SK-N-SH (cell line): ENCODE measurements at regions not wholly inside any gene's neighbourhood (a gene's known extent, or its start where the extent isn't known, plus 50 kb on each side); places are given as distances from the start of the nearest gene placed in this dataset.

Experiments used
- CTCF ChIP-seq: fragments of 200-600 bp; sonication (generic); IDR thresholded peaks from 2 replicates; pipeline ENCODE4 v1.6.1; 2017; ENCODE audit warnings: antibody characterized with exemption, mild to moderate bottlenecking, moderate library complexity
- EZH2phosphoT487 ChIP-seq: fragments of 200-600 bp; sonication (generic); IDR thresholded peaks from 2 replicates; pipeline ENCODE4 v1.6.1; 2017; ENCODE audit warnings: low read depth, mixed run types, mild to moderate bottlenecking, antibody characterized with exemption, moderate library complexity, borderline replicate concordance
- NFIC ChIP-seq: IDR thresholded peaks from 2 replicates; pipeline ENCODE4 v1.4.0; 2012; ENCODE audit warnings: borderline replicate concordance
- SIN3A ChIP-seq: IDR thresholded peaks from 2 replicates; pipeline ENCODE4 v1.6.1; 2012; ENCODE audit warnings: low read depth, mild to moderate bottlenecking, low read length, moderate library complexity, borderline replicate concordance
- TAF1 ChIP-seq: IDR thresholded peaks from 2 replicates; pipeline ENCODE4 v1.6.1; 2012; ENCODE audit warnings: low read depth, mild to moderate bottlenecking, low read length, moderate library complexity, borderline replicate concordance
- USF1 ChIP-seq: IDR thresholded peaks from 2 replicates; pipeline ENCODE4 v1.4.0; 2012; ENCODE audit warnings: low read depth, borderline replicate concordance

- no peak for TF ChIP-seq NFIC
- TF ChIP-seq USF1 = no peak
- no peak for TF ChIP-seq CTCF
- no peak for TF ChIP-seq TAF1
- TF ChIP-seq EZH2phosphoT487 = no peak
- no peak for TF ChIP-seq SIN3A
Measured at GRCh38 chr18:5618047-5618688, 74.4 kb upstream of the EPB41L3 start.
